HG03469 (cell line): ENCODE measurements at regions not wholly inside any gene's neighbourhood (a gene's known extent, or its start where the extent isn't known, plus 50 kb on each side); places are given as distances from the start of the nearest gene placed in this dataset.

Experiments used
- ATAC-seq: cut with Tn5 transposase; IDR thresholded peaks from one replicate; pipeline ENCODE4 v1.9.1; 2021; ENCODE audit warnings: mild to moderate bottlenecking, moderate library complexity, moderate number of reproducible peaks; ENCODE audit not compliant: unreplicated experiment

- no peak for ATAC-seq
Observed at GRCh38 chr14:65185829-65186228, 83.5 kb upstream of the MAX start.

- no peak for ATAC-seq
Observed at GRCh38 chr14:65186951-65187350, 84.6 kb upstream of the MAX start.

DNA sequence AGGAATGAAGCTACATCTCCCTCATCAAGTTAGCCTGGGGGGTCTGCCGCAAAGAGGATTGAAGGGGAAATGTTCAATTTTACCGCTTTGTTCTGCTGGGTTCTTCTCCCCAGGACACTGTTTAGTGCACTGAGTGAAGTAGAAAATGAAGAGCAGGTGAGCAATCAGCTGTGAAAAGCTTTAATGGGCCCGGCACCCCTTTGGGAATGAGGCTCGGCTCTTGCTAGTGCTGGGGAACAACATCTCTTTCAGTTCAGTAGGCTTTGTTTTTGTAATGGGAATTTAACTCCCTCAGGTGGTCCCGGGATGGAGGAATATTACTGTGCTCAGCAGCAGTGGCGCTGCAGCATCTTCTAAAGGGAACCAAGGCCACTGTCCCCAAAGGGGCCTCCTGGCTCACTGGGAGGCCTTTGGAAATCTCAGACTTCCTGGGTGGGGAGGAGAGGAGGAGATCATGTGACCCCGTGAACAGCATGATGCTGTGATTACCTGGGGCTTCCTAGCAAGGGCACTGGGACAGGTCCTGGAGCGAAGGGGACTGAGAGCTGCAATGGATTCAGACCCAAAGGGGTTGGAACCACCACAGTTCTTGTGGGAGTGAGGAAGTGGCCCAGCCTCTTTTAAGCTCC, 85.2 kb upstream of the MAX start:
- ATAC-seq = no peak

DNA sequence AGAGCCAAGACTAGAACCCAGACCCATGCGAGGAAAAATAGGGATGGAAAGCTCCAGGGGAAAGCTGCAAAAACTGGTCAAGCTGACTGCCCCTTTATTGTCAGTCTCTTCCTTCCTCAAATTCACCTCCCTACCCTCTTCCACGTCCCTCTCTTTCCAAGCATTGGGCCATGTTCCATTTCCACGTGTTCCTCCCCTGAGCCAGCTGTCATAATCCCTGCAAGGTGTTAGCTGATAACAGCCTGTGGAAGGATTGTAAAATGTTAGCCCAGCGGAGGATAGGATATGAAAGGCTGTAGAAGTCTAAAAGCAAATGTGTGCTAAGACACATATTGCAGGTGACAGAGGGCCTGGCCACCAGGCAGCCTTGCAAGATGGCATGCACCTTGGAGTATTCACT, 88.0 kb upstream of the MAX start:
- ATAC-seq = no peak

GRCh38 chr14:65191716-65192115, 89.4 kb upstream of the MAX start:
- no peak for ATAC-seq

DNA sequence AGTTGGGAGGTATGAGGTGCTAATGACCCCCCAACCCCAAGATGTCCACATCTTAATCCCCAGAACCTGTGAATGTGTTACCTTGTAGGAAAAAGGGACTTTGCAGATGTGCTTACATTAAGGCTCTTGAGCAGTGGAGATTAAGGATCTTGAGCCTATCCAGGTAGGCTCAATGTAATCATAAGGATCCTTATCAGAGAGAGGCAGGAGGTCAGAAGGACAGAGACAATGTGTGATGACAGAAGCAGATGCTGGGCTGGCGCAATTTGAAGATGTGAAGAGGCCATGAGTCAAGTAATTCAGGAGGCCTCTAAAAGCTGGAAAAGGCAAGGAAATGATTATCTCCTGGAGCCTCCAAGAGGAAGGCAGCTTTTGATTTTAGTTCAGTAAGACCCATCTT, 90.4 kb upstream of the MAX start:
- ATAC-seq = no peak

GRCh38 chr14:65193916-65194590, 91.7 kb upstream of the MAX start:
- ATAC-seq = no peak

DNA sequence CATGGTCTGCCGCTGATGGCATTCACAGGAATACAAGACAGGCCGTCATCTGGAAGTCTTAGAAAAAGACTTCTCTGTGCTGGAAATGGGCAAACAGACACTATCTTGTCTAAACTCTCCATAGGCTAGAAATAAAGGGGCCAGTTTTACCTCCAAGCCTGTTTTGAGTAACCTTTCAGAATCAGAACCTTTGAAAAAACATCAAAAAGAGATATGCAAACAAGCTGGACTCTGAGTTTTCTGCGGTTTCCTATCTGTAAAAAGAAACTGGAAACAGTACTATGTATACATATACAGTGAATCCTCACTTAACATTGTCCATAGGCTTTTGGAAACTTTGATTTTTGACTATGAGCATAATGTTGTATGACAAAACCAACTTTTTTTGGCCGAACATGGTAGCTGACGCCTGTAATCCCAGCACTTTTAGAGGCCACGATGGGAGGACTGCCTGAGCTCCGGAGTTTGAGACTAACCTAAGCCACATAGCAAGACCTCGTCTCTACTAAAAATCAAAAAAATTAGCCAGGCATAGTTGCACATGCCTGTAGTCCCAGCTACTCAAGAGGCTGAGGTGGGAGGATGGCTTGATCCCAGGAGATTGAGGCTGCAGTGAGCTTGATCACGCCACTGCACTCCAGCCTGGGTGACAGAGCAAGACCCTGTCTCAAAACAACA, 92.9 kb upstream of the MAX start:
- ATAC-seq = peak; percentile 80

DNA sequence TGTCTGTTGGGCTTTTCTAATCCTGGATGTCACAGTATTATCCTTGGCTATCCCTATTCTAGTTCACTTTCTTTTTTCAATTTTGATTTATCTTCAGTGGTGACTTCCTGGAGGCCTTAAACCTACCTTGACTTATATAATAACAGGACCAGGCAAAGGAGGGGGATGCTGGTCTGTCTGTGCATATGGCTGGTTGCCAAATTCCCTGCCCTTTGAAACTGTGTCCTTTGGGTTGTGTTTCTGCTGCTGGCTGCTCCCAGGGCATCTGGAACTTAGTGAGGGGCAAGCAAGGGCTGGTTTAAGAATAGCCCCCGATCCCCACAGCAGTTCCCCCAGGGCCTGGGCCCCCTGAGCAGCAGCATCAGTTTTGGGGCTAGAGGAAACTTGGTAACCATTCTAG, 96.0 kb upstream of the MAX start:
- ATAC-seq = no peak

GRCh38 chr14:65200454-65200853, 98.1 kb upstream of the MAX start:
- no peak for ATAC-seq

DNA sequence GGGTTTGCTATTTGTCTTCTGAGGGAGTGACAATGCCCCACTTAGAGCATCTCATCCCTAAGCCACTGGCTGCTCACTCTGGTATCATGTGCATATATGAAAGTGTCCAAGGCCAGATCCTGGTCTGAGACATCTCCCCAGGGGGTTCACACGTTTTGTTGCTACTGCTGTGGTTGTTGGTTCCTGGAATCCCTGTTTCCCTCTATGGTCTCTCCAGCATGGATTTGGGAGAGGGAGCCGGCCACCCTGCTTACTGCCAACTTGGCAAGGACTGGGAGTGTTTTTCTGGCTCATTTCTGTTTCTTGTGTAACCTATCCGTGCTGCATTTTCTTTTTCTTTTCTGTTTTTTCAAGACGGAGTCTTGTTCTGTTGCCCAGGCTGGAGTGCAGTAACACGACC, 101.3 kb upstream of the MAX start:
- ATAC-seq = no peak

DNA sequence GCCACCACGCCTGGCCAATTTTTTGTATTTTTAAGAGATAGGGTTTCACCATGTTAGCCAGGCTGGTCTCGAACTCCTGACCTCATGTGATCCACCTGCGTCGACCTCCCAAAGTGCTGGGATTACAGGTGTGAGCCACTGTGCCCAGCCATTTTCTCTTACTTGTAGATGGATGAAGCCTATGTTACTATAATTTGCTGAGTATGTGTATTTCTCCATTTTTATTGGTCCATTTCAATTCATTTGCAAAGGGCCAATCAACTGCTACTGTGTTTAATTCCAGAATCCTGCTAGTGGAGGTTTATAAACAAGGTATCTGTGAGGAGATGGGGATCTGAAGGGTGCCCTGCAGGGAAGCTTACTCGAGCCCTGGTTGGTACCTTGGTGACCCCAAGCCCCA, 101.7 kb upstream of the MAX start:
- ATAC-seq = no peak

GRCh38 chr14:65206078-65206447, 103.7 kb upstream of the MAX start:
- no peak for ATAC-seq

- peak; percentile 47 for ATAC-seq
Observed at GRCh38 chr14:65206448-65207096, 104.3 kb upstream of the MAX start.

- ATAC-seq = no peak
Observed at GRCh38 chr14:65208548-65208947, 106.2 kb upstream of the MAX start.

GRCh38 chr14:65210118-65210821, 108.0 kb upstream of the MAX start:
- no peak for ATAC-seq

- ATAC-seq = no peak
Observed at GRCh38 chr14:65210822-65211182, 108.5 kb upstream of the MAX start.

DNA sequence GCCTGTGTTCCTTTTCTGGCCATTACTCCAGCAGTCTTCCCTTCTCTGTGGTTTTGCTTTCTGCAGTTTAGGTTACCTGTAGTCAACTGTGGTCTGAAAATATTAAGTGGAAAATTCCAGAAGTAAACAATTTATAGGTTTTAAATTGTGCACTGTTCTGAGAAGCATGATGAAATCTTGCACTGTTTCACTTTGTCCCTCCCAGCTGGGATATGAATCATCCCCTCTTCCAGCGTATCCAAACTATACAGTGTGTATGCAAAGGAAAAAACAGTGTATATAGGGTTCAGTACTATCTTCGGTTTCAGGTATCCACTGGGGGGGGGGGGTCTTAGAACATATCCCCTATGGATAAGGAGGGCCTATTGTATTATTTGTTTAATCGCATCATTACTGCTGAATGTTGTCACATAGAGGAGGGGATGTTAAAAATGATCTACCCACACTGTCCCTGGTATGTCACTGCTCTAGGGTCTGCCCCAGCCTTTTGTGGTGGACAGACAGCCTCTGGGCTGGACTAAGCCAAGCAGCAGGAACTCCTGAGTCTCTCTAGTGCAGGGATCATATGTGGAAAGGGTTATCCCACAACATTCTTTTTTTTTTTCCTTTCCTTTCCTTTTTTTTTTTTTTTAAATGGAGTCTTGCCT, 109.1 kb upstream of the MAX start:
- ATAC-seq = no peak

GRCh38 chr14:65213316-65213715, 111.0 kb upstream of the MAX start:
- no peak for ATAC-seq

GRCh38 chr14:65214741-65215140, 112.4 kb upstream of the MAX start:
- ATAC-seq = no peak

GRCh38 chr14:65219353-65219752, 117.0 kb upstream of the MAX start:
- no peak for ATAC-seq
